ENCODE measurements at regions not wholly inside any gene's neighbourhood (a gene's known extent, or its start where the extent isn't known, plus 50 kb on each side); places are given as distances from the start of the nearest gene placed in this dataset.

DNA sequence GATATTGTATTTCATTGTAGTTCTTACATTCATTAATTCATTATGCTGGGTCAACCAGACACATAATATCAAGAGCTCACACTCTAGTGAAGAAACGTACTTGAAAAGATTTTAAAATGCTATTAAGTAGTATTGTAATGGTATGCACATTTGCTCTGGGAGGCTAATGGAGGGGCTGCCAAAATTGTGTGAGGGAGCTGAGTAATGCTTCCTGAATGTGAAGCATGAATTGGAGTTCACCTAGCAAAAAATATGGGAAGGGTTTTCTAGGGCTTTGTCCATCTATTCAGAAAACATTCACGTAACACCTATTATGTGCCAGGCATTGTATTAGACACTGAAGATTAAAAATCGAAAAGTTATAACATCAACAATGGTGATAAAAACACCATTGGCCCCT lies 403.8 kb upstream of the PDE3A start:
- H3K9me1 ChIP-seq (ENCODE audit: insufficient read depth, low read length), result no peaks in the 10 kb centered on the region
- H3K36me3 ChIP-seq (ENCODE audit: control insufficient read depth, insufficient read depth, low read length), result no peaks in the 10 kb centered on the region
- H3K23ac ChIP-seq (ENCODE audit: low read depth, low read length), result no peak overlapping the region
- no TSS peak for BruUV-seq (replicated peaks)
- no peaks in the 10 kb centered on the region for H3K9me3 ChIP-seq (ENCODE audit: control insufficient read depth, insufficient read depth, low read length)
- no peak overlapping the region for H4K8ac ChIP-seq (ENCODE audit: low read depth in 2 of 2, low read length in 2 of 2)
- dilution Hi-C loops (cut with HindIII; ENCODE audit: low sequenced_read_pairs, unreplicated experiment), result no loop called here
- intact Hi-C loops (cut with micrococcal nuclease), result loop anchor here (10.0 kb wide), 1 partner anchor 210 kb away; no protein-coding TSS in a partner anchor
- no peak overlapping the region for H2BK15ac ChIP-seq (ENCODE audit: low read depth, low read length)
- ATAC-seq (ENCODE audit: low read depth) (no peak), DNase-seq (no peak)
- no peak overlapping the region for H4K91ac ChIP-seq (ENCODE audit: insufficient read depth, low read depth, low read length)
- H3K14ac ChIP-seq (replicated peaks; ENCODE audit: low read depth, low read length), result no peak overlapping the region
- ChIA-PET CTCF (interaction anchor here (1.6 kb wide), 1 partner anchor 12 kb away, joined by 5 read pairs; no protein-coding TSS in a partner anchor), POLR2A (ENCODE audit: unreplicated experiment) (no interaction called here)
- H2BK120ac ChIP-seq (ENCODE audit: low read depth, low read length), result no peak overlapping the region
- no peak overlapping the region for H2BK20ac ChIP-seq (ENCODE audit: low read depth, low read length)
- TF ChIP-seq, protein P1, sequence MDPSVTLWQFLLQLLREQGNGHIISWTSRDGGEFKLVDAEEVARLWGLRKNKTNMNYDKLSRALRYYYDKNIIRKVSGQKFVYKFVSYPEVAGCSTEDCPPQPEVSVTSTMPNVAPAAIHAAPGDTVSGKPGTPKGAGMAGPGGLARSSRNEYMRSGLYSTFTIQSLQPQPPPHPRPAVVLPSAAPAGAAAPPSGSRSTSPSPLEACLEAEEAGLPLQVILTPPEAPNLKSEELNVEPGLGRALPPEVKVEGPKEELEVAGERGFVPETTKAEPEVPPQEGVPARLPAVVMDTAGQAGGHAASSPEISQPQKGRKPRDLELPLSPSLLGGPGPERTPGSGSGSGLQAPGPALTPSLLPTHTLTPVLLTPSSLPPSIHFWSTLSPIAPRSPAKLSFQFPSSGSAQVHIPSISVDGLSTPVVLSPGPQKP (IDR thresholded peaks at IDR 0.05; ENCODE audit: borderline replicate concordance, low read depth, low read length), result no peak
- TF ChIP-seq RCOR1 (IDR thresholded peaks at IDR 0.05; ENCODE audit: insufficient replicate concordance, low read length), result no peak
- H2AK9ac ChIP-seq (replicated peaks; ENCODE audit: low read depth, low read length, poor library complexity), result no peak overlapping the region
- no peak overlapping the region for H3K18ac ChIP-seq (ENCODE audit: low read depth, low read length)
- H3K9ac ChIP-seq (ENCODE audit: low read depth, low read length), result no peak overlapping the region
- in situ Hi-C loops (cut with MboI; ENCODE audit: low sequenced_read_pairs), result no loop called here
- no peak overlapping the region for H2AK5ac ChIP-seq (ENCODE audit: low read depth, low read length)
- no peak overlapping the region for H3K4ac ChIP-seq (ENCODE audit: low read depth, low read length)
- WGBS, 2 experiments (ENCODE audit: extremely low coverage in 2 of 2, insufficient read length in 1 of 2), result no CpG with 5 or more reads among the region's 3 CpGs
- no peak overlapping the region for H2BK5ac ChIP-seq (ENCODE audit: low read depth, low read length, poor library complexity, severe bottlenecking)
- H3K27me3 ChIP-seq (ENCODE audit: control insufficient read depth, insufficient read depth, low read length), result no peaks in the 10 kb centered on the region
- H3K4me1 ChIP-seq (ENCODE audit: control insufficient read depth, insufficient read depth, low read length), result peaks cover 2% of the 10 kb centered on the region; the same call in 1 of the 2 replicates
- no peak overlapping the region for H3K4me2 ChIP-seq (ENCODE audit: low read depth, low read length)
- no peaks in the 10 kb centered on the region for H4K20me1 ChIP-seq (ENCODE audit: insufficient read depth, low read length)
- no peak overlapping the region for H3K27ac ChIP-seq (ENCODE audit: insufficient read depth, low read length)
- no peaks in the 10 kb centered on the region for H3K79me1 ChIP-seq (ENCODE audit: low read depth in 1 of 2, low read length in 2 of 2)
- H3K56ac ChIP-seq (ENCODE audit: extremely low read depth, insufficient read depth, low read length), result no peak overlapping the region
- H3K4me3 ChIP-seq (ENCODE audit: insufficient read depth, low read depth, low read length), result no peak overlapping the region
- no peak overlapping the region for H2AFZ ChIP-seq (replicated peaks; ENCODE audit: low read length, poor library complexity)
- H4K5ac ChIP-seq (ENCODE audit: low read depth, low read length), result no peak overlapping the region
